GM21360 (cell line): ENCODE measurements at regions not wholly inside any gene's neighbourhood (a gene's known extent, or its start where the extent isn't known, plus 50 kb on each side); places are given as distances from the start of the nearest gene placed in this dataset.

ENCODE experiments used
- ATAC-seq: cut with Tn5 transposase; IDR thresholded peaks from one replicate; pipeline ENCODE4 v1.9.1; 2021; ENCODE audit warnings: mild to moderate bottlenecking, moderate library complexity; ENCODE audit not compliant: unreplicated experiment

- ATAC-seq: no peak
Observed at GRCh38 chr18:10266334-10266590, 188.2 kb upstream of the APCDD1 start.

- ATAC-seq: no peak
Observed at GRCh38 chr18:10269261-10269660, 185.2 kb upstream of the APCDD1 start.

GRCh38 chr18:10270151-10270571 is 184.3 kb upstream of the APCDD1 start:
- no peak for ATAC-seq

- ATAC-seq: no peak
Observed at GRCh38 chr18:10271481-10271880, 183.0 kb upstream of the APCDD1 start.

- no peak for ATAC-seq
Observed at GRCh38 chr18:10274301-10274700, 180.1 kb upstream of the APCDD1 start.

- ATAC-seq: no peak
Observed at GRCh38 chr18:10275486-10275885, 178.9 kb upstream of the APCDD1 start.

- ATAC-seq: no peak
Observed at GRCh38 chr18:10278265-10278664, 176.2 kb upstream of the APCDD1 start.

- no peak for ATAC-seq
Observed at GRCh38 chr18:10279471-10279870, 175.0 kb upstream of the APCDD1 start.

GRCh38 chr18:10279905-10280644 is 174.4 kb upstream of the APCDD1 start:
- no peak for ATAC-seq

GRCh38 chr18:10284540-10285282 is 169.7 kb upstream of the APCDD1 start:
- no peak for ATAC-seq

GRCh38 chr18:10285283-10285640 is 169.2 kb upstream of the APCDD1 start:
- no peak for ATAC-seq

GRCh38 chr18:10286580-10287150 is 167.8 kb upstream of the APCDD1 start:
- no peak for ATAC-seq

- no peak for ATAC-seq
Observed at GRCh38 chr18:10289251-10289650, 165.2 kb upstream of the APCDD1 start.

- ATAC-seq: no peak
Observed at GRCh38 chr18:10289951-10290637, 164.3 kb upstream of the APCDD1 start.

GRCh38 chr18:10290638-10291235 is 163.7 kb upstream of the APCDD1 start:
- ATAC-seq: no peak

GRCh38 chr18:10291568-10291981 is 162.9 kb upstream of the APCDD1 start:
- ATAC-seq: no peak

GRCh38 chr18:10293966-10294365 is 160.5 kb upstream of the APCDD1 start:
- no peak for ATAC-seq

GRCh38 chr18:10295751-10296150 is 158.7 kb upstream of the APCDD1 start:
- ATAC-seq: no peak

- ATAC-seq: no peak
Observed at GRCh38 chr18:10296491-10296890, 157.9 kb upstream of the APCDD1 start.

GRCh38 chr18:10297086-10297485 is 157.3 kb upstream of the APCDD1 start:
- ATAC-seq: no peak

GRCh38 chr18:10298346-10298745 is 156.1 kb upstream of the APCDD1 start:
- no peak for ATAC-seq
